ENCODE measurements at regions not wholly inside any gene's neighbourhood (a gene's known extent, or its start where the extent isn't known, plus 50 kb on each side); places are given as distances from the start of the nearest gene placed in this dataset.

GRCh38 chr9:126055381-126055985, 271.1 kb upstream of the MVB12B start:
- no peak for TF ChIP-seq CTCF (IDR thresholded peaks at IDR 0.05; ENCODE audit: low read length, missing control alignments)
- H3K4me3 ChIP-seq (replicated peaks; ENCODE audit: low read depth, low read length) = no peak overlapping the region
- DNase-seq (ENCODE audit: low read depth) = peak; percentile 13

- TF ChIP-seq CTCF (IDR thresholded peaks at IDR 0.05; ENCODE audit: low read length, missing control alignments) = no peak
- DNase-seq (ENCODE audit: low read depth) = no peak
- no peak overlapping the region for H3K4me3 ChIP-seq (replicated peaks; ENCODE audit: low read depth, low read length)
Measured at GRCh38 chr9:126056312-126057021, 270.2 kb upstream of the MVB12B start.

GRCh38 chr9:126057121-126057825, 269.4 kb upstream of the MVB12B start:
- DNase-seq (ENCODE audit: low read depth) = no peak
- H3K4me3 ChIP-seq (replicated peaks; ENCODE audit: low read depth, low read length) = no peak overlapping the region
- TF ChIP-seq CTCF (IDR thresholded peaks at IDR 0.05; ENCODE audit: low read length, missing control alignments) = no peak

GRCh38 chr9:126058011-126058531, 268.6 kb upstream of the MVB12B start:
- TF ChIP-seq CTCF (IDR thresholded peaks at IDR 0.05; ENCODE audit: low read length, missing control alignments) = no peak
- no peak for DNase-seq (ENCODE audit: low read depth)
- no peak overlapping the region for H3K4me3 ChIP-seq (replicated peaks; ENCODE audit: low read depth, low read length)

GRCh38 chr9:126058591-126058990, 268.0 kb upstream of the MVB12B start:
- no peak for DNase-seq (ENCODE audit: low read depth)
- H3K4me3 ChIP-seq (replicated peaks; ENCODE audit: low read depth, low read length) = no peak overlapping the region
- no peak for TF ChIP-seq CTCF (IDR thresholded peaks at IDR 0.05; ENCODE audit: low read length, missing control alignments)

GRCh38 chr9:126061575-126061974, 265.1 kb upstream of the MVB12B start:
- no peak overlapping the region for H3K4me3 ChIP-seq (replicated peaks; ENCODE audit: low read depth, low read length)
- no peak for TF ChIP-seq CTCF (IDR thresholded peaks at IDR 0.05; ENCODE audit: low read length, missing control alignments)
- DNase-seq (ENCODE audit: low read depth) = no peak
